HCT116 (cell line): ENCODE measurements at regions not wholly inside any gene's neighbourhood (a gene's known extent, or its start where the extent isn't known, plus 50 kb on each side); places are given as distances from the start of the nearest gene placed in this dataset.

Experiments used
- ATAC-seq: fragments of 200-7000 bp; cut with Tn5 transposase; 2 replicates; pipeline ENCODE4 v1.9.1; 2020; ENCODE audit warnings: mild to moderate bottlenecking, moderate library complexity
- BruUV-seq: library from RNA; stranded (reverse); fragments of 400-500 nt; replicated peaks from 2 replicates; lab custom pipeline; 2021; lab: Mats Ljungman, UMichigan
- CTCF ChIA-PET: fragments of 300-600 bp; sonication (Branson Sonifier 250); formaldehyde crosslinking; loops from one replicate; lab custom pipeline; 2021; ENCODE audit warnings: antibody characterized with exemption; lab: Charles Lee
- POLR2A ChIA-PET: fragments of 300-600, 350-600 bp; sonication (Branson Sonifier 250); formaldehyde crosslinking; loops from one replicate; lab custom pipeline; 2021; ENCODE audit warnings: antibody characterized with exemption; lab: Charles Lee
- RAD21 ChIA-PET, 2 experiments: fragments of 300-600 bp; sonication (Branson Sonifier 250); formaldehyde crosslinking; loops; one replicate each; lab custom pipeline; 2023; ENCODE audit warnings: low total read pairs in 2 of 2; ENCODE audit not compliant: uncharacterized antibody in 2 of 2, unreplicated experiment in 2 of 2, low non-redundant PET in 1 of 2; lab: Charles Lee
- DNase-seq: peaks from one replicate; pipeline ENCODE4 v3.0.0-alpha.2; 2010; ENCODE audit warnings: low read depth, low spot score
- H2AFZ ChIP-seq: fragments of 200-600 bp; shearing (Covaris generic), sonication (generic); 2 replicates; pipeline ENCODE4 v1.6.1; 2017; ENCODE audit warnings: low read depth, mixed run types, mixed read lengths, antibody characterized with exemption, low read length; ENCODE audit not compliant: poor library complexity, severe bottlenecking
- H3K27ac ChIP-seq: 2 replicates; pipeline ENCODE4 v1.5.1; 2012; ENCODE audit warnings: low read depth, low read length
- H3K27me3 ChIP-seq: fragments of 200-600 bp; sonication (generic); 2 replicates; pipeline ENCODE4 v1.6.1; 2016; ENCODE audit warnings: mixed run types, low read length, mixed read lengths; ENCODE audit not compliant: insufficient read depth
- H3K36me3 ChIP-seq, 2 experiments: fragments of 200-500 bp in 1 of 2; fragments of 200-600 bp in 1 of 2; sonication (Bioruptor generic) in 1 of 2; sonication (generic) in 1 of 2; 2 replicates each; pipeline versions ENCODE4 v1.5.1 to v1.6.1; 2014 to 2016; ENCODE audit warnings: low read length in 2 of 2, inconsistent platforms in 1 of 2, mixed read lengths in 1 of 2, mixed run types in 1 of 2; ENCODE audit not compliant: insufficient read depth in 2 of 2, control insufficient read depth in 1 of 2
- H3K4me1 ChIP-seq, 2 experiments: fragments of 200-600 bp in 1 of 2; sonication (generic) in 1 of 2; 2 replicates each; pipeline versions ENCODE4 v1.5.1 to v1.6.1; 2012 to 2017; ENCODE audit warnings: low read length in 2 of 2, inconsistent platforms in 1 of 2, mild to moderate bottlenecking in 1 of 2, mixed read lengths in 1 of 2, mixed run types in 1 of 2, moderate library complexity in 1 of 2; ENCODE audit not compliant: insufficient read depth in 2 of 2, control insufficient read depth in 1 of 2
- H3K4me2 ChIP-seq: fragments of 200-600 bp; sonication (generic); 2 replicates; pipeline ENCODE4 v1.6.1; 2017; ENCODE audit warnings: mixed run types, low read length, mixed read lengths
- H3K4me3 ChIP-seq, 2 experiments: fragments of 200-600 bp in 1 of 2; sonication (generic) in 1 of 2; replicated peaks in 1 of 2; 2 replicates each; pipeline ENCODE4 v1.5.1; 2011 to 2016; ENCODE audit warnings: low read length in 2 of 2, control low read depth in 1 of 2, low read depth in 1 of 2, mild to moderate bottlenecking in 1 of 2, mixed read lengths in 1 of 2, mixed run types in 1 of 2
- H3K79me2 ChIP-seq: fragments of 200-600 bp; sonication (generic); 2 replicates; pipeline ENCODE4 v1.6.1; 2017; ENCODE audit warnings: mild to moderate bottlenecking, mixed run types, low read length, moderate library complexity, mixed read lengths; ENCODE audit not compliant: insufficient read depth
- H3K9ac ChIP-seq: fragments of 200-600 bp; sonication (generic); 2 replicates; pipeline ENCODE4 v1.6.1; 2016; ENCODE audit warnings: low read length, mixed read lengths
- H3K9me2 ChIP-seq: fragments of 200-600 bp; sonication (generic), shearing (Covaris generic); 2 replicates; pipeline ENCODE4 v1.6.1; 2017; ENCODE audit warnings: mixed run types, mild to moderate bottlenecking, moderate library complexity; ENCODE audit not compliant: insufficient read depth
- H3K9me3 ChIP-seq, 2 experiments: fragments of 200-500 bp in 1 of 2; fragments of 200-600 bp in 1 of 2; sonication (Bioruptor generic) in 1 of 2; sonication (generic) in 1 of 2; 2 replicates each; pipeline ENCODE4 v1.6.1; 2014 to 2017; ENCODE audit warnings: low read length in 2 of 2, mixed read lengths in 2 of 2, inconsistent platforms in 1 of 2, low read depth in 1 of 2, mild to moderate bottlenecking in 1 of 2, mixed run types in 1 of 2, moderate library complexity in 1 of 2; ENCODE audit not compliant: control insufficient read depth in 1 of 2, insufficient read depth in 1 of 2
- H4K20me1 ChIP-seq: fragments of 200-600 bp; sonication (generic), shearing (Covaris generic); 2 replicates; pipeline ENCODE4 v1.6.1; 2017; ENCODE audit warnings: mixed run types, mild to moderate bottlenecking, moderate library complexity; ENCODE audit not compliant: insufficient read depth
- ATF3 ChIP-seq: IDR thresholded peaks from 2 replicates; pipeline ENCODE4 v1.6.1; 2012
- CEBPB ChIP-seq: IDR thresholded peaks from 2 replicates; pipeline ENCODE4 v1.6.1; 2012; ENCODE audit warnings: low read depth
- CTCF ChIP-seq, 3 experiments: fragments of 200-600 bp in 1 of 3; sonication (generic) in 1 of 3; IDR thresholded peaks in 2 of 3; conservative IDR thresholded peaks in 1 of 3; 2 replicates each; pipeline ENCODE4 v1.5.1; 2012 to 2017; ENCODE audit warnings: low read depth in 2 of 3, low read length in 2 of 3, antibody characterized with exemption in 1 of 3, borderline replicate concordance in 1 of 3, control low read depth in 1 of 3, mild to moderate bottlenecking in 1 of 3, mixed read lengths in 1 of 3, mixed run types in 1 of 3, moderate library complexity in 1 of 3; ENCODE audit not compliant: insufficient read depth in 1 of 3
- ELF1 ChIP-seq: IDR thresholded peaks from 2 replicates; pipeline ENCODE4 v1.6.1; 2012; ENCODE audit warnings: low read depth, borderline replicate concordance
- EZH2 ChIP-seq: fragments of 200-600 bp; sonication (generic); IDR thresholded peaks from 2 replicates; pipeline ENCODE4 v1.6.1; 2017; ENCODE audit warnings: antibody characterized with exemption, mixed run types
- EZH2phosphoT487 ChIP-seq: fragments of 200-600 bp; IDR thresholded peaks from 2 replicates; pipeline ENCODE4 v1.6.1; 2018; ENCODE audit warnings: antibody characterized with exemption, borderline replicate concordance
- FOSL1 ChIP-seq: IDR thresholded peaks from 2 replicates; pipeline ENCODE4 v1.6.1; 2012; ENCODE audit warnings: low read depth
- JUND ChIP-seq: IDR thresholded peaks from 2 replicates; pipeline ENCODE4 v1.6.1; 2012
- MAX ChIP-seq: IDR thresholded peaks from 2 replicates; pipeline ENCODE4 v1.6.1; 2012
- POLR2A ChIP-seq: IDR thresholded peaks from 2 replicates; pipeline ENCODE4 v1.7.0; 2011; ENCODE audit warnings: borderline replicate concordance; ENCODE audit not compliant: insufficient read depth, insufficient read length; ENCODE audit errors: extremely low read depth
- POLR2AphosphoS5 ChIP-seq: IDR thresholded peaks from 2 replicates; pipeline ENCODE4 v1.6.1; 2011; ENCODE audit warnings: mild to moderate bottlenecking, low read depth, low read length, moderate library complexity
- SP1 ChIP-seq: IDR thresholded peaks from 2 replicates; pipeline ENCODE4 v1.6.1; 2012; ENCODE audit warnings: low read depth
- SRF ChIP-seq: IDR thresholded peaks from 2 replicates; pipeline ENCODE4 v1.6.1; 2012; ENCODE audit warnings: low read depth
- YY1 ChIP-seq: IDR thresholded peaks from 2 replicates; pipeline ENCODE4 v1.6.1; 2011; ENCODE audit warnings: low read length, low read depth, moderate library complexity, mild to moderate bottlenecking; ENCODE audit not compliant: insufficient replicate concordance; ENCODE audit errors: extremely low read depth
- ZFX ChIP-seq: fragments of 450-650 bp; IDR thresholded peaks from 2 replicates; pipeline ENCODE4 v1.6.1; 2017
- ZNF274 ChIP-seq: fragments of 200-500 bp; sonication (Bioruptor generic); IDR thresholded peaks from 2 replicates; pipeline ENCODE4 v1.6.1; 2014; ENCODE audit warnings: mild to moderate bottlenecking, low read depth, low read length, inconsistent platforms
- intact Hi-C: fragments of 100-400 bp; cut with micrococcal nuclease; formaldehyde crosslinking; loops from 2 replicates; pipeline ENCODE4 v1.10.0; 2022

- H3K9me3 ChIP-seq = no peaks in the 10 kb centered on the region
- no TSS peak for BruUV-seq
- H3K4me1 ChIP-seq = no peaks in the 10 kb centered on the region; a peak in 1 of 4 replicates
- H3K4me2 ChIP-seq = no peak overlapping the region
- H3K79me2 ChIP-seq = no peaks in the 10 kb centered on the region
- RAD21 ChIA-PET = no interaction called here
- H3K9ac ChIP-seq = no peak overlapping the region
- POLR2A ChIA-PET = no interaction called here
- no peaks in the 10 kb centered on the region for H3K27me3 ChIP-seq
- H4K20me1 ChIP-seq = no peaks in the 10 kb centered on the region
- DNase-seq (no peak), ATAC-seq (no peak)
- peaks cover 3% of the 10 kb centered on the region; the same call in 1 of the 2 replicates for H3K9me2 ChIP-seq
- H3K36me3 ChIP-seq = no peaks in the 10 kb centered on the region
- CTCF ChIA-PET = no interaction called here
- intact Hi-C loops = no loop called here
- H3K4me3 ChIP-seq = no peak overlapping the region
- H3K27ac ChIP-seq = no peak overlapping the region
- TF ChIP-seq POLR2AphosphoS5 = no peak
- no peak for TF ChIP-seq CEBPB
- TF ChIP-seq YY1 = no peak
- TF ChIP-seq MAX = no peak
- no peak for TF ChIP-seq SRF
- no peak for TF ChIP-seq EZH2
- no peak for TF ChIP-seq SP1
- TF ChIP-seq, all 23 proteins: peak for 0
- no peak overlapping the region for H2AFZ ChIP-seq
These were observed 401.8 kb downstream of the PABPC4L start for GRCh38 chr4:133799717-133800315.

GRCh38 chr4:133777661-133778060 lies 423.9 kb downstream of the PABPC4L start:
- RAD21 ChIA-PET = no interaction called here
- H3K27ac ChIP-seq = no peak overlapping the region
- no peak overlapping the region for H3K9ac ChIP-seq
- no peak overlapping the region for H2AFZ ChIP-seq
- no peaks in the 10 kb centered on the region for H3K9me3 ChIP-seq
- POLR2A ChIA-PET = no interaction called here
- no peak for DNase-seq
- no peak overlapping the region for H3K4me3 ChIP-seq
- BruUV-seq = no TSS peak
- H3K4me2 ChIP-seq = no peak overlapping the region
- no peaks in the 10 kb centered on the region for H3K79me2 ChIP-seq
- no peaks in the 10 kb centered on the region for H4K20me1 ChIP-seq
- TF ChIP-seq EZH2phosphoT487 (no peak), ZFX (no peak), EZH2 (no peak), ATF3 (no peak), ZNF274 (no peak), MAX (no peak), ELF1 (no peak), CTCF (IDR thresholded peaks at IDR 0.05 in 2 of 3, conservative IDR thresholded peaks at IDR 0.05 in 1 of 3; ENCODE audit: borderline replicate concordance in 1 of 3, insufficient read depth in 1 of 3, low read depth in 2 of 3, low read length in 2 of 3) (no peak), FOSL1 (no peak), POLR2A (no peak), JUND (no peak), SRF (no peak)
- ATAC-seq = no peak
- no peaks in the 10 kb centered on the region for H3K27me3 ChIP-seq
- no peaks in the 10 kb centered on the region for H3K9me2 ChIP-seq
- intact Hi-C loops = no loop called here
- no peaks in the 10 kb centered on the region for H3K36me3 ChIP-seq
- H3K4me1 ChIP-seq = no peaks in the 10 kb centered on the region
- CTCF ChIA-PET = no interaction called here
